Endothelial cell of umbilical vein (primary cell): ENCODE measurements at regions not wholly inside any gene's neighbourhood (a gene's known extent, or its start where the extent isn't known, plus 50 kb on each side); places are given as distances from the start of the nearest gene placed in this dataset.

Source experiments
- BruUV-seq: library from RNA; stranded (reverse); fragments of 400-500 nt; replicated peaks from 2 replicates; lab custom pipeline; 2021; lab: Mats Ljungman, UMichigan
- CTCF ChIA-PET: fragments of 300-600, 350-600 bp; sonication (Branson Sonifier 250); formaldehyde crosslinking; loops from one replicate; lab custom pipeline; 2021; ENCODE audit warnings: antibody characterized with exemption, inconsistent platforms; lab: Charles Lee
- POLR2A ChIA-PET: fragments of 300-600, 350-600 bp; sonication (Branson Sonifier 250); formaldehyde crosslinking; loops from one replicate; lab custom pipeline; 2021; ENCODE audit warnings: antibody characterized with exemption, inconsistent platforms; lab: Charles Lee
- DNase-seq: peaks from one replicate; pipeline ENCODE4 v3.0.0-alpha.2; 2011; ENCODE audit warnings: low read depth, low spot score
- FAIRE-seq: peaks from 2 replicates; lab custom pipeline; 2011; peaks lifted over from hg19 to GRCh38; lab: Jason Lieb, UNC
- H2AFZ ChIP-seq: 2 replicates; pipeline ENCODE4 v1.6.0; 2012; ENCODE audit warnings: low read depth, low read length, control low read depth, inconsistent platforms
- H3K27ac ChIP-seq: 2 replicates; pipeline ENCODE4 v1.5.1; 2011; ENCODE audit warnings: low read depth, mild to moderate bottlenecking, control low read depth, low read length, moderate library complexity; ENCODE audit not compliant: insufficient read depth
- H3K27me3 ChIP-seq, 2 experiments: 2 replicates each; pipeline versions ENCODE4 v1.6.0 to v1.6.1; 2011; ENCODE audit warnings: low read length in 2 of 2, mixed read lengths in 1 of 2; ENCODE audit not compliant: control insufficient read depth in 2 of 2, insufficient read depth in 2 of 2
- H3K36me3 ChIP-seq, 2 experiments: 2 replicates in 1 of 2; 3 replicates in 1 of 2; pipeline ENCODE4 v1.5.1; 2011; ENCODE audit warnings: low read length in 2 of 2, mild to moderate bottlenecking in 1 of 2, moderate library complexity in 1 of 2; ENCODE audit not compliant: control insufficient read depth in 2 of 2, insufficient read depth in 2 of 2; ENCODE audit errors: extremely low read depth in 1 of 2
- H3K4me1 ChIP-seq: 3 replicates; pipeline ENCODE4 v1.5.1; 2011; ENCODE audit warnings: mild to moderate bottlenecking, low read length; ENCODE audit not compliant: control insufficient read depth, insufficient read depth; ENCODE audit errors: extremely low read depth
- H3K4me2 ChIP-seq: 2 replicates; pipeline ENCODE4 v1.6.1; 2011; ENCODE audit warnings: low read length, control low read depth, mixed read lengths; ENCODE audit not compliant: insufficient read depth
- H3K4me3 ChIP-seq, 3 experiments: fragments of 200-600 bp in 1 of 3; sonication (generic), shearing (Covaris generic) in 1 of 3; replicated peaks in 1 of 3; 2 replicates each; pipeline ENCODE4 v1.5.1; 2011 to 2016; ENCODE audit warnings: control low read depth in 3 of 3, low read length in 3 of 3, mild to moderate bottlenecking in 2 of 3, inconsistent platforms in 1 of 3, low read depth in 1 of 3, moderate library complexity in 1 of 3; ENCODE audit not compliant: insufficient read depth in 1 of 3
- H3K79me2 ChIP-seq: 2 replicates; pipeline ENCODE4 v1.6.0; 2012; ENCODE audit warnings: low read length, inconsistent platforms; ENCODE audit not compliant: control insufficient read depth, insufficient read depth
- H3K9ac ChIP-seq: replicated peaks from 2 replicates; pipeline ENCODE3; 2011; ENCODE audit warnings: low read length, control low read depth; ENCODE audit not compliant: insufficient read depth; ENCODE audit errors: extremely low read depth
- H3K9me1 ChIP-seq: replicated peaks from 3 replicates; pipeline ENCODE4 v1.6.0; 2011; ENCODE audit warnings: mild to moderate bottlenecking, low read length; ENCODE audit not compliant: control insufficient read depth, insufficient read depth; ENCODE audit errors: extremely low read depth
- H3K9me3 ChIP-seq: replicated peaks from 2 replicates; pipeline ENCODE4 v1.5.1; 2012; ENCODE audit warnings: low read length, inconsistent platforms; ENCODE audit not compliant: control insufficient read depth, insufficient read depth
- H4K20me1 ChIP-seq: replicated peaks from 2 replicates; pipeline ENCODE3; 2011; ENCODE audit warnings: mild to moderate bottlenecking, low read length; ENCODE audit not compliant: control insufficient read depth, insufficient read depth; ENCODE audit errors: extremely low read depth
- CTCF ChIP-seq, 2 donors: IDR thresholded peaks; 1 replicate in 1 of 2; 2 replicates in 1 of 2; pipeline ENCODE4 v1.5.1; 2011; ENCODE audit warnings: low read length in 2 of 2, mild to moderate bottlenecking in 2 of 2, moderate library complexity in 2 of 2, control low read depth in 1 of 2, inconsistent platforms in 1 of 2, low read depth in 1 of 2; ENCODE audit not compliant: insufficient read depth in 1 of 2; ENCODE audit errors: extremely low read depth in 1 of 2
- EZH2 ChIP-seq: IDR thresholded peaks from 2 replicates; pipeline ENCODE4 v1.6.1; 2012; ENCODE audit warnings: borderline replicate concordance, low read depth, mild to moderate bottlenecking, moderate library complexity, low read length, inconsistent platforms; ENCODE audit not compliant: severe bottlenecking
- FOS ChIP-seq: IDR thresholded peaks from 2 replicates; pipeline ENCODE4 v1.6.1; 2011; ENCODE audit warnings: mild to moderate bottlenecking, low read length, moderate library complexity, borderline replicate concordance; ENCODE audit not compliant: insufficient read depth
- GATA2 ChIP-seq: IDR thresholded peaks from 2 replicates; pipeline ENCODE4 v1.7.0; 2011; ENCODE audit warnings: low read depth, mild to moderate bottlenecking, moderate library complexity, mixed read lengths, low read length; ENCODE audit not compliant: insufficient read length, insufficient read depth
- JUN ChIP-seq: IDR thresholded peaks from 2 replicates; pipeline ENCODE4 v1.6.1; 2011; ENCODE audit warnings: borderline replicate concordance, low read depth; ENCODE audit not compliant: insufficient read length, insufficient read depth
- MYC ChIP-seq: IDR thresholded peaks from one replicate; pipeline ENCODE4 v1.6.1; 2011; ENCODE audit warnings: mild to moderate bottlenecking, low read depth, low read length
- POLR2A ChIP-seq: IDR thresholded peaks from 2 replicates; pipeline ENCODE4 v1.6.1; 2012; ENCODE audit warnings: low read depth, mild to moderate bottlenecking, control low read depth, low read length
- POLR2AphosphoS5 ChIP-seq: IDR thresholded peaks from 2 replicates; pipeline ENCODE4 v1.6.1; 2012; ENCODE audit warnings: low read depth, mild to moderate bottlenecking, control low read depth, low read length, moderate library complexity; ENCODE audit not compliant: insufficient read depth
- dilution Hi-C: fragments of 300-500 bp; cut with MboI; formaldehyde crosslinking; loops from one replicate; pipeline ENCODE4 v1.15.0; 2019; ENCODE audit warnings: low sequenced_read_pairs; ENCODE audit not compliant: extremely low pct_ligation_motif_present
- intact Hi-C: fragments of 100-400 bp; cut with micrococcal nuclease; formaldehyde crosslinking; loops from one replicate; pipeline ENCODE4 v1.10.0; 2022
- TF ChIP-seq, protein P1 (sequence below): IDR thresholded peaks from 2 replicates; pipeline ENCODE4 v1.6.1; 2011; ENCODE audit not compliant: insufficient read depth, insufficient read length

DNA sequence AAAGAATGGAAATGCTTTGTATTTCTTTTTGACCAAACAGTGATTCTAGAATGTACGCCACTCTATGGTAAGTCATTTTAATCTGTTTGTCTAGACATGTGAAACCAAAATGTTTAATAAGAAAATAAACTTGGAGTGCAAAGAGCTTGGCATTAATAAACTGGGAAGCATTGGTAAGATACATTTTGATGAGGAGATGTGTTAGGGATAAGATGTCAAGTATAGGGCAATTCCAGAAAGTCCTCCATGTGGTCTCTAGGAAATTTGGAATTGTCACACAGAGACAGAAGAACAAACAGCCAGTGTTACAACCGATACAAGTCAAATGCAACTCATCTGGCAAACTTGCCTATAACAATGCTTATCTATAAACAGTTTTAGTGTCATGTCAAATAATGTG lies 410.7 kb upstream of the SEMA3A start:
- Histone ChIP-seq H3K27me3 (no peaks in the 10 kb centered on the region), H3K79me2 (no peaks in the 10 kb centered on the region), H3K9me1 (no peaks in the 10 kb centered on the region), H3K4me1 (no peaks in the 10 kb centered on the region), H3K27ac (no peak overlapping the region), H2AFZ (no peak overlapping the region), H3K4me3 (no peak overlapping the region), H3K36me3 (no peaks in the 10 kb centered on the region), H4K20me1 (no peaks in the 10 kb centered on the region), H3K9me3 (no peaks in the 10 kb centered on the region), H3K4me2 (no peak overlapping the region), H3K9ac (no peak overlapping the region)
- dilution Hi-C loops (no loop called here), intact Hi-C loops (no loop called here)
- ChIA-PET CTCF (no interaction called here), POLR2A (no interaction called here)
- no peak for TF ChIP-seq GATA2
- TF ChIP-seq, protein P1, sequence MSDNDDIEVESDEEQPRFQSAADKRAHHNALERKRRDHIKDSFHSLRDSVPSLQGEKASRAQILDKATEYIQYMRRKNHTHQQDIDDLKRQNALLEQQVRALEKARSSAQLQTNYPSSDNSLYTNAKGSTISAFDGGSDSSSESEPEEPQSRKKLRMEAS = no peak
- no peak for TF ChIP-seq POLR2A
- TF ChIP-seq FOS = no peak
- no peak for TF ChIP-seq POLR2AphosphoS5
- no peak for TF ChIP-seq MYC
- no peak for TF ChIP-seq CTCF (IDR thresholded peaks at IDR 0.05; ENCODE audit: extremely low read depth in 1 of 2, insufficient read depth in 1 of 2, low read depth in 1 of 2, low read length in 2 of 2)
- no peak for TF ChIP-seq EZH2
- no peak for TF ChIP-seq JUN
- no peak for FAIRE-seq
- no TSS peak for BruUV-seq
- no peak for DNase-seq
